GM20431 (cell line): ENCODE measurements at regions not wholly inside any gene's neighbourhood (a gene's known extent, or its start where the extent isn't known, plus 50 kb on each side); places are given as distances from the start of the nearest gene placed in this dataset.

Experiments
- in situ Hi-C: fragments of 300-500 bp; cut with MseI, MboI; formaldehyde crosslinking; loops from one replicate; pipeline ENCODE4 v1.15.0; 2020; ENCODE audit warnings: low sequenced_read_pairs; ENCODE audit not compliant: unreplicated experiment

GRCh38 chr15:85973584-85974347 is 105.9 kb upstream of the AGBL1 start:
- in situ Hi-C loops = no loop called here

- in situ Hi-C loops = no loop called here
Observed at GRCh38 chr15:85974348-85974705, 105.3 kb upstream of the AGBL1 start.

GRCh38 chr15:85974742-85975141 is 104.9 kb upstream of the AGBL1 start:
- in situ Hi-C loops = no loop called here

- in situ Hi-C loops = no loop called here
Observed at GRCh38 chr15:85976102-85976501, 103.6 kb upstream of the AGBL1 start.

- in situ Hi-C loops = no loop called here
Observed at GRCh38 chr15:85976986-85977385, 102.7 kb upstream of the AGBL1 start.

GRCh38 chr15:85977586-85977985 is 102.1 kb upstream of the AGBL1 start:
- in situ Hi-C loops = no loop called here

- in situ Hi-C loops = no loop called here
Observed at GRCh38 chr15:85979929-85980328, 99.7 kb upstream of the AGBL1 start.

- in situ Hi-C loops = no loop called here
Observed at GRCh38 chr15:85980946-85981345, 98.7 kb upstream of the AGBL1 start.

GRCh38 chr15:85984241-85984640 is 95.4 kb upstream of the AGBL1 start:
- in situ Hi-C loops = no loop called here

- in situ Hi-C loops = no loop called here
Observed at GRCh38 chr15:85986116-85986515, 93.6 kb upstream of the AGBL1 start.

- in situ Hi-C loops = no loop called here
Observed at GRCh38 chr15:85986741-85987140, 92.9 kb upstream of the AGBL1 start.

- in situ Hi-C loops = no loop called here
Observed at GRCh38 chr15:85988741-85989140, 90.9 kb upstream of the AGBL1 start.

- in situ Hi-C loops = no loop called here
Observed at GRCh38 chr15:85992224-85992623, 87.4 kb upstream of the AGBL1 start.

GRCh38 chr15:85993116-85993515 is 86.6 kb upstream of the AGBL1 start:
- in situ Hi-C loops = no loop called here

GRCh38 chr15:85997618-85998017 is 82.1 kb upstream of the AGBL1 start:
- in situ Hi-C loops = no loop called here

GRCh38 chr15:85999658-86000057 is 80.0 kb upstream of the AGBL1 start:
- in situ Hi-C loops = no loop called here

- in situ Hi-C loops = no loop called here
Observed at GRCh38 chr15:86001200-86001599, 78.5 kb upstream of the AGBL1 start.

- in situ Hi-C loops = no loop called here
Observed at GRCh38 chr15:86002444-86002843, 77.2 kb upstream of the AGBL1 start.

- in situ Hi-C loops = no loop called here
Observed at GRCh38 chr15:86004061-86004460, 75.6 kb upstream of the AGBL1 start.

GRCh38 chr15:86006546-86006945 is 73.1 kb upstream of the AGBL1 start:
- in situ Hi-C loops = no loop called here

- in situ Hi-C loops = no loop called here
Observed at GRCh38 chr15:86009727-86010126, 69.9 kb upstream of the AGBL1 start.

GRCh38 chr15:86010398-86010797 is 69.3 kb upstream of the AGBL1 start:
- in situ Hi-C loops = no loop called here
